GM12878 (cell line): ENCODE measurements at regions not wholly inside any gene's neighbourhood (a gene's known extent, or its start where the extent isn't known, plus 50 kb on each side); places are given as distances from the start of the nearest gene placed in this dataset.

Experiments used
- ATAC-seq: fragments of 200-7000 bp; cut with Tn5 transposase; 3 replicates; pipeline ENCODE4 v1.9.1; 2020; ENCODE audit warnings: mild to moderate bottlenecking, moderate library complexity
- BruUV-seq: library from RNA; stranded (reverse); fragments of 400-500 nt; replicated peaks from 2 replicates; lab custom pipeline; 2021; lab: Mats Ljungman, UMichigan
- CTCF ChIA-PET: fragments of 300-600 bp; sonication (Branson Sonifier 250); formaldehyde crosslinking; extraction: SDS; loops from one replicate; lab custom pipeline; 2021; ENCODE audit warnings: inconsistent platforms; lab: Yijun Ruan, JAX
- POLR2A ChIA-PET: fragments of 350-600 bp; formaldehyde crosslinking; extraction: SDS; loops from one replicate; lab custom pipeline; 2021; ENCODE audit warnings: inconsistent platforms; lab: Charles Lee
- RAD21 ChIA-PET: fragments of 300-600 bp; sonication (Branson Sonifier 250); formaldehyde crosslinking; loops from one replicate; lab custom pipeline; 2023; ENCODE audit warnings: antibody characterized with exemption; ENCODE audit not compliant: unreplicated experiment; lab: Charles Lee
- SMC1A ChIA-PET: fragments of 300-600 bp; sonication (Branson Sonifier 250); formaldehyde crosslinking; loops from one replicate; lab custom pipeline; 2023; ENCODE audit not compliant: unreplicated experiment, uncharacterized antibody; lab: Charles Lee
- DNase-seq: peaks from one replicate; pipeline ENCODE4 v3.0.0-alpha.2; 2011; ENCODE audit warnings: low read depth, low spot score
- FAIRE-seq: peaks from 3 replicates; lab custom pipeline; 2011; peaks lifted over from hg19 to GRCh38; lab: Jason Lieb, UNC
- H2AFZ ChIP-seq: 2 replicates; pipeline ENCODE4 v1.6.0; 2011; ENCODE audit warnings: low read depth, low read length, control low read depth; ENCODE audit not compliant: control insufficient read depth
- H3K27ac ChIP-seq: 2 replicates; pipeline ENCODE4 v1.5.1; 2011; ENCODE audit warnings: control low read depth; ENCODE audit not compliant: control insufficient read depth, insufficient read depth
- H3K27me3 ChIP-seq, 2 experiments: replicated peaks in 1 of 2; 2 replicates each; pipeline versions ENCODE4 v1.6.0 to v1.6.1; 2011; ENCODE audit warnings: low read length in 1 of 2; ENCODE audit not compliant: control insufficient read depth in 2 of 2, insufficient read depth in 2 of 2
- H3K36me3 ChIP-seq, 2 experiments: 2 replicates each; pipeline ENCODE4 v1.5.1; 2011; ENCODE audit warnings: low read length in 1 of 2; ENCODE audit not compliant: control insufficient read depth in 2 of 2, insufficient read depth in 2 of 2
- H3K4me1 ChIP-seq: 2 replicates; pipeline ENCODE4 v1.6.1; 2011; ENCODE audit warnings: mild to moderate bottlenecking, low read length, moderate library complexity, mixed read lengths; ENCODE audit not compliant: control insufficient read depth, insufficient read depth
- H3K4me2 ChIP-seq: 2 replicates; pipeline ENCODE4 v1.6.0; 2011; ENCODE audit warnings: control low read depth; ENCODE audit not compliant: control insufficient read depth, insufficient read depth
- H3K4me3 ChIP-seq: fragments of 200-600 bp; sonication (generic); 2 replicates; pipeline ENCODE4 v1.5.1; 2016
- H3K79me2 ChIP-seq: 2 replicates; pipeline ENCODE4 v1.6.0; 2011; ENCODE audit warnings: low read length; ENCODE audit not compliant: control insufficient read depth, insufficient read depth
- H3K9ac ChIP-seq: 2 replicates; pipeline ENCODE4 v1.8.0; 2011; ENCODE audit warnings: low read length, control low read depth, mixed read lengths; ENCODE audit not compliant: control insufficient read depth, insufficient read depth
- H3K9me3 ChIP-seq: replicated peaks from 3 replicates; pipeline ENCODE4 v1.5.1; 2011; ENCODE audit warnings: mild to moderate bottlenecking, low read length; ENCODE audit not compliant: control insufficient read depth, insufficient read depth
- H4K20me1 ChIP-seq: 2 replicates; pipeline ENCODE4 v1.6.0; 2011; ENCODE audit not compliant: control insufficient read depth, insufficient read depth
- BRCA1 ChIP-seq: IDR thresholded peaks from 2 replicates; pipeline ENCODE4 v1.6.1; 2011; ENCODE audit warnings: low read depth, low read length, improper control_type of control experiment
- CBFB ChIP-seq: IDR thresholded peaks from 2 replicates; pipeline ENCODE4 v1.6.1; 2016; ENCODE audit warnings: antibody characterized with exemption, low read depth
- CBX5 ChIP-seq: sonication (generic); IDR thresholded peaks from 2 replicates; pipeline ENCODE4 v1.6.1; 2016; ENCODE audit warnings: low read depth, moderate library complexity, mild to moderate bottlenecking, inconsistent platforms
- KAT2A ChIP-seq: conservative IDR thresholded peaks from 2 replicates; pipeline ENCODE4 v1.6.1; 2011; ENCODE audit warnings: low read depth, low read length; ENCODE audit not compliant: control insufficient read depth
- KLF5 ChIP-seq: fragments of 450-650 bp; IDR thresholded peaks from 2 replicates; pipeline ENCODE4 v1.6.1; 2014; ENCODE audit warnings: mild to moderate bottlenecking; ENCODE audit not compliant: partially characterized antibody
- POLR2AphosphoS5 ChIP-seq: IDR thresholded peaks from 2 replicates; pipeline ENCODE4 v1.6.1; 2011; ENCODE audit warnings: mild to moderate bottlenecking, low read length, inconsistent platforms
- SMAD1 ChIP-seq: fragments of 450-650 bp; IDR thresholded peaks from 2 replicates; pipeline ENCODE4 v1.6.1; 2018; ENCODE audit warnings: mild to moderate bottlenecking, low read depth; ENCODE audit not compliant: partially characterized antibody
- STAT3 ChIP-seq: IDR thresholded peaks from 2 replicates; pipeline ENCODE4 v1.6.1; 2011; ENCODE audit warnings: low read depth, low read length, improper control_type of control experiment
- TCF12 ChIP-seq: IDR thresholded peaks from 2 replicates; pipeline ENCODE4 v1.6.1; 2011; ENCODE audit warnings: low read depth, mild to moderate bottlenecking, low read length
- ZNF207 ChIP-seq: fragments of 450-650 bp; IDR thresholded peaks from 2 replicates; pipeline ENCODE4 v1.6.1; 2014; ENCODE audit warnings: antibody characterized with exemption, mild to moderate bottlenecking, borderline replicate concordance
- WGBS: methylation state at CpG from one replicate; pipeline ENCODE4 v1.1.6; 2016; ENCODE audit warnings: low lambda C conversion rate; ENCODE audit not compliant: insufficient replicate concordance, insufficient coverage; ENCODE audit errors: missing lambda C conversion rate; 5-methylcytosine and 5-hydroxymethylcytosine counted together
- in situ Hi-C: fragments of 300-500 bp; cut with MboI; formaldehyde crosslinking; loops from 9 replicates; pipeline ENCODE4 v1.14.3; 2018; ENCODE audit warnings: mixed read lengths
- intact Hi-C: fragments of 100-400 bp; cut with micrococcal nuclease; formaldehyde crosslinking; loops from one replicate; pipeline ENCODE4 v1.14.2; 2022; ENCODE audit not compliant: unreplicated experiment

- Histone ChIP-seq H3K4me1 (no peaks in the 10 kb centered on the region), H3K9me3 (no peaks in the 10 kb centered on the region), H3K79me2 (no peaks in the 10 kb centered on the region), H3K27me3 (no peaks in the 10 kb centered on the region), H3K36me3 (no peaks in the 10 kb centered on the region), H2AFZ (no peak overlapping the region), H3K9ac (no peak overlapping the region), H3K4me2 (no peak overlapping the region), H4K20me1 (no peaks in the 10 kb centered on the region), H3K27ac (no peak overlapping the region), H3K4me3 (no peak overlapping the region)
- TF ChIP-seq KAT2A (no peak), STAT3 (no peak), ZNF207 (no peak), KLF5 (no peak), POLR2AphosphoS5 (no peak), CBX5 (no peak), CBFB (no peak), TCF12 (no peak), SMAD1 (no peak), BRCA1 (no peak)
- 22% methylated on average over 5 of the region's 5 CpGs for WGBS
- ChIA-PET SMC1A (no interaction called here), CTCF (no interaction called here), RAD21 (no interaction called here), POLR2A (no interaction called here)
- intact Hi-C loops (no loop called here), in situ Hi-C loops (no loop called here)
- FAIRE-seq (no peak), ATAC-seq (no peak), DNase-seq (no peak)
- no TSS peak for BruUV-seq
These were observed 241.5 kb downstream of the SUDS3 start for GRCh38 chr12:118617611-118618450.
